ENCODE measurements at regions not wholly inside any gene's neighbourhood (a gene's known extent, or its start where the extent isn't known, plus 50 kb on each side); places are given as distances from the start of the nearest gene placed in this dataset.

GRCh38 chr1:67889953-67890567 lies 56.8 kb upstream of the GNG12 start:
- intact Hi-C loops (cut with micrococcal nuclease) = no loop called here
- Mint-ChIP-seq H3K27ac (no peak overlapping the region), H3K9me3 (peaks cover 0 to 3% (median 0%) of the 10 kb centered on the region in 11 donors), H3K27me3 (peaks cover 12 to 47% (median 18%) of the 10 kb centered on the region in 5 donors), H3K36me3 (no peaks in the 10 kb centered on the region), H3K4me3 (no peak overlapping the region), H3K4me1 (peaks cover 0 to 3% (median 0%) of the 10 kb centered on the region in 7 donors)
- POLR2A ChIA-PET = no interaction called here
- H3K4me1 ChIP-seq (ENCODE audit: control insufficient read depth in 2 of 2, insufficient read depth in 2 of 2, low read length in 2 of 2) = no peaks in the 10 kb centered on the region
- no peak overlapping the region for H3K4me3 ChIP-seq (ENCODE audit: low read length)
- ATAC-seq (peak; percentile 65), DNase-seq (no peak)
- CTCF ChIA-PET = no interaction called here
- no peak overlapping the region for H3K27ac ChIP-seq (ENCODE audit: low read depth, low read length)
- no peaks in the 10 kb centered on the region for H3K9me3 ChIP-seq (ENCODE audit: control insufficient read depth in 2 of 3, low read length in 3 of 3)
- H3K36me3 ChIP-seq (ENCODE audit: control insufficient read depth in 2 of 3, insufficient read depth in 3 of 3, low read length in 3 of 3) = no peaks in the 10 kb centered on the region
- H3K27me3 ChIP-seq (ENCODE audit: control insufficient read depth in 2 of 2, insufficient read depth in 2 of 2, low read length in 2 of 2) = no peaks in the 10 kb centered on the region

GRCh38 chr1:67889466-67889865 lies 56.2 kb upstream of the GNG12 start:
- H3K27me3 Mint-ChIP-seq = peaks cover 12 to 52% (median 18%) of the 10 kb centered on the region in 5 donors
- no peak overlapping the region for H3K4me3 Mint-ChIP-seq
- H3K4me3 ChIP-seq (ENCODE audit: low read length) = no peak overlapping the region
- no peaks in the 10 kb centered on the region for H3K36me3 ChIP-seq (ENCODE audit: control insufficient read depth in 2 of 3, insufficient read depth in 3 of 3, low read length in 3 of 3)
- H3K27ac ChIP-seq (ENCODE audit: low read depth, low read length) = no peak overlapping the region
- no peaks in the 10 kb centered on the region for H3K36me3 Mint-ChIP-seq
- peaks cover 0 to 3% (median 0%) of the 10 kb centered on the region in 7 donors for H3K4me1 Mint-ChIP-seq
- H3K9me3 ChIP-seq (ENCODE audit: control insufficient read depth in 2 of 3, low read length in 3 of 3) = no peaks in the 10 kb centered on the region
- intact Hi-C loops (cut with micrococcal nuclease) = no loop called here
- H3K4me1 ChIP-seq (ENCODE audit: control insufficient read depth in 2 of 2, insufficient read depth in 2 of 2, low read length in 2 of 2) = no peaks in the 10 kb centered on the region
- ATAC-seq (no peak), DNase-seq (no peak)
- H3K27ac Mint-ChIP-seq = no peak overlapping the region
- H3K27me3 ChIP-seq (ENCODE audit: control insufficient read depth in 2 of 2, insufficient read depth in 2 of 2, low read length in 2 of 2) = no peaks in the 10 kb centered on the region
- POLR2A ChIA-PET = no interaction called here
- CTCF ChIA-PET = no interaction called here
- peaks cover 0 to 3% (median 0%) of the 10 kb centered on the region in 11 donors for H3K9me3 Mint-ChIP-seq

GRCh38 chr1:67888216-67889106 lies 55.2 kb upstream of the GNG12 start:
- ChIA-PET CTCF (no interaction called here), POLR2A (no interaction called here)
- no peak for ATAC-seq
- Histone ChIP-seq H3K36me3 (ENCODE audit: control insufficient read depth in 2 of 3, insufficient read depth in 3 of 3, low read length in 3 of 3) (no peaks in the 10 kb centered on the region), H3K9me3 (ENCODE audit: control insufficient read depth in 2 of 3, low read length in 3 of 3) (no peaks in the 10 kb centered on the region), H3K27me3 (ENCODE audit: control insufficient read depth in 2 of 2, insufficient read depth in 2 of 2, low read length in 2 of 2) (no peaks in the 10 kb centered on the region), H3K4me1 (ENCODE audit: control insufficient read depth in 2 of 2, insufficient read depth in 2 of 2, low read length in 2 of 2) (no peaks in the 10 kb centered on the region), H3K27ac (ENCODE audit: low read depth, low read length) (no peak overlapping the region), H3K4me3 (ENCODE audit: low read length) (no peak overlapping the region)
- DNase-seq = no peak
- intact Hi-C loops (cut with micrococcal nuclease) = no loop called here
- peaks cover 0 to 3% (median 0%) of the 10 kb centered on the region in 7 donors for H3K4me1 Mint-ChIP-seq
- no peak overlapping the region for H3K4me3 Mint-ChIP-seq
- peaks cover 12 to 60% (median 18%) of the 10 kb centered on the region in 5 donors for H3K27me3 Mint-ChIP-seq
- no peak overlapping the region for H3K27ac Mint-ChIP-seq
- no peaks in the 10 kb centered on the region for H3K36me3 Mint-ChIP-seq
- H3K9me3 Mint-ChIP-seq = peaks cover 0 to 3% (median 0%) of the 10 kb centered on the region in 11 donors

- Mint-ChIP-seq H3K27ac (no peak overlapping the region), H3K36me3 (no peaks in the 10 kb centered on the region), H3K9me3 (peaks cover 0 to 3% (median 0%) of the 10 kb centered on the region in 11 donors), H3K27me3 (peaks cover 12 to 63% (median 20%) of the 10 kb centered on the region in 5 donors), H3K4me1 (peaks cover 0 to 3% (median 0%) of the 10 kb centered on the region in 7 donors), H3K4me3 (no peak overlapping the region)
- Histone ChIP-seq H3K27ac (ENCODE audit: low read depth, low read length) (no peak overlapping the region), H3K27me3 (ENCODE audit: control insufficient read depth in 2 of 2, insufficient read depth in 2 of 2, low read length in 2 of 2) (no peaks in the 10 kb centered on the region), H3K4me1 (ENCODE audit: control insufficient read depth in 2 of 2, insufficient read depth in 2 of 2, low read length in 2 of 2) (no peaks in the 10 kb centered on the region), H3K36me3 (ENCODE audit: control insufficient read depth in 2 of 3, insufficient read depth in 3 of 3, low read length in 3 of 3) (no peaks in the 10 kb centered on the region), H3K4me3 (ENCODE audit: low read length) (no peak overlapping the region), H3K9me3 (ENCODE audit: control insufficient read depth in 2 of 3, low read length in 3 of 3) (no peaks in the 10 kb centered on the region)
- DNase-seq (no peak), ATAC-seq (no peak)
- POLR2A ChIA-PET = no interaction called here
- CTCF ChIA-PET = no interaction called here
- intact Hi-C loops (cut with micrococcal nuclease) = no loop called here
Measured at GRCh38 chr1:67887146-67887545, 53.9 kb upstream of the GNG12 start.

GRCh38 chr1:67886076-67886475 lies 52.8 kb upstream of the GNG12 start:
- H3K4me1 Mint-ChIP-seq = peaks cover 0 to 3% (median 0%) of the 10 kb centered on the region in 7 donors
- ChIA-PET CTCF (no interaction called here), POLR2A (no interaction called here)
- no peaks in the 10 kb centered on the region for H3K36me3 Mint-ChIP-seq
- no peak overlapping the region for H3K27ac Mint-ChIP-seq
- ATAC-seq (peak; percentile 18), DNase-seq (no peak)
- Histone ChIP-seq H3K27ac (ENCODE audit: low read depth, low read length) (no peak overlapping the region), H3K4me3 (ENCODE audit: low read length) (no peak overlapping the region), H3K9me3 (ENCODE audit: control insufficient read depth in 2 of 3, low read length in 3 of 3) (no peaks in the 10 kb centered on the region), H3K4me1 (ENCODE audit: control insufficient read depth in 2 of 2, insufficient read depth in 2 of 2, low read length in 2 of 2) (no peaks in the 10 kb centered on the region), H3K27me3 (ENCODE audit: control insufficient read depth in 2 of 2, insufficient read depth in 2 of 2, low read length in 2 of 2) (no peaks in the 10 kb centered on the region), H3K36me3 (ENCODE audit: control insufficient read depth in 2 of 3, insufficient read depth in 3 of 3, low read length in 3 of 3) (no peaks in the 10 kb centered on the region)
- H3K9me3 Mint-ChIP-seq = peaks cover 0 to under 1% (median 0%) of the 10 kb centered on the region in 11 donors
- intact Hi-C loops (cut with micrococcal nuclease) = no loop called here
- no peak overlapping the region for H3K4me3 Mint-ChIP-seq
- H3K27me3 Mint-ChIP-seq = peaks cover 9 to 61% (median 14%) of the 10 kb centered on the region in 5 donors

GRCh38 chr1:67883069-67883468 lies 49.8 kb upstream of the GNG12 start:
- Mint-ChIP-seq H3K9me3 (no peaks in the 10 kb centered on the region), H3K36me3 (no peaks in the 10 kb centered on the region), H3K4me3 (no peak overlapping the region), H3K4me1 (no peaks in the 10 kb centered on the region), H3K27ac (no peak overlapping the region), H3K27me3 (peaks cover 5 to 57% (median 11%) of the 10 kb centered on the region in 5 donors)
- ChIA-PET CTCF (no interaction called here), POLR2A (no interaction called here)
- intact Hi-C loops (cut with micrococcal nuclease) = no loop called here
- H3K36me3 ChIP-seq (ENCODE audit: control insufficient read depth in 2 of 3, insufficient read depth in 3 of 3, low read length in 3 of 3) = no peaks in the 10 kb centered on the region
- ATAC-seq (no peak), DNase-seq (no peak)
- H3K27ac ChIP-seq (ENCODE audit: low read depth, low read length) = no peak overlapping the region
- H3K27me3 ChIP-seq (ENCODE audit: control insufficient read depth in 2 of 2, insufficient read depth in 2 of 2, low read length in 2 of 2) = no peaks in the 10 kb centered on the region
- no peak overlapping the region for H3K4me3 ChIP-seq (ENCODE audit: low read length)
- H3K9me3 ChIP-seq (ENCODE audit: control insufficient read depth in 2 of 3, low read length in 3 of 3) = no peaks in the 10 kb centered on the region
- H3K4me1 ChIP-seq (ENCODE audit: control insufficient read depth in 2 of 2, insufficient read depth in 2 of 2, low read length in 2 of 2) = no peaks in the 10 kb centered on the region

Data from naive thymus-derived CD4-positive, alpha-beta T cell (primary cell).